ENCODE measurements at regions not wholly inside any gene's neighbourhood (a gene's known extent, or its start where the extent isn't known, plus 50 kb on each side); places are given as distances from the start of the nearest gene placed in this dataset.

DNA sequence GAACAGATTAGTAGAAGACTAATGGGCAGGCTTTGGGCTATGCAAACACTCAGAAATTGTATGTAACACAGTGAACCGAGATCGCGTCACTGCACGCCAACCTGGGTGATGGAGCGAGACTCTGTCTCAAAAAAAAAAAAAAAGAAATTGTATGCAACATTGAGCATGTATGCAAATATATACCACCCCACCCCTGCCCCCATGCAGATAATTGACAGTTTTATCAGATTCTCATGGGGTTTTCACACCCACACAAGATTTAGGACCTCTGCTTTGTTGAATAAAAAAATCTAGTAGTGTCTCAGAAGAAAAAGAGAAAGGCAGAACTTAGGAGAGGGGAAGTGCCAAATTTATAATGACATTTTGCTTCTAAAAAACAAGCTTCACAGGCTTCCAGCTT lies 131.6 kb upstream of the FN1 start:
- TF ChIP-seq, protein P1, sequence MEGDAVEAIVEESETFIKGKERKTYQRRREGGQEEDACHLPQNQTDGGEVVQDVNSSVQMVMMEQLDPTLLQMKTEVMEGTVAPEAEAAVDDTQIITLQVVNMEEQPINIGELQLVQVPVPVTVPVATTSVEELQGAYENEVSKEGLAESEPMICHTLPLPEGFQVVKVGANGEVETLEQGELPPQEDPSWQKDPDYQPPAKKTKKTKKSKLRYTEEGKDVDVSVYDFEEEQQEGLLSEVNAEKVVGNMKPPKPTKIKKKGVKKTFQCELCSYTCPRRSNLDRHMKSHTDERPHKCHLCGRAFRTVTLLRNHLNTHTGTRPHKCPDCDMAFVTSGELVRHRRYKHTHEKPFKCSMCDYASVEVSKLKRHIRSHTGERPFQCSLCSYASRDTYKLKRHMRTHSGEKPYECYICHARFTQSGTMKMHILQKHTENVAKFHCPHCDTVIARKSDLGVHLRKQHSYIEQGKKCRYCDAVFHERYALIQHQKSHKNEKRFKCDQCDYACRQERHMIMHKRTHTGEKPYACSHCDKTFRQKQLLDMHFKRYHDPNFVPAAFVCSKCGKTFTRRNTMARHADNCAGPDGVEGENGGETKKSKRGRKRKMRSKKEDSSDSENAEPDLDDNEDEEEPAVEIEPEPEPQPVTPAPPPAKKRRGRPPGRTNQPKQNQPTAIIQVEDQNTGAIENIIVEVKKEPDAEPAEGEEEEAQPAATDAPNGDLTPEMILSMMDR (IDR thresholded peaks at IDR 0.05; ENCODE audit: insufficient read depth, low read length) = no peak
- no peak for TF ChIP-seq POLR2AphosphoS5 (IDR thresholded peaks at IDR 0.05; ENCODE audit: low read depth)
- TF ChIP-seq, protein P2, sequence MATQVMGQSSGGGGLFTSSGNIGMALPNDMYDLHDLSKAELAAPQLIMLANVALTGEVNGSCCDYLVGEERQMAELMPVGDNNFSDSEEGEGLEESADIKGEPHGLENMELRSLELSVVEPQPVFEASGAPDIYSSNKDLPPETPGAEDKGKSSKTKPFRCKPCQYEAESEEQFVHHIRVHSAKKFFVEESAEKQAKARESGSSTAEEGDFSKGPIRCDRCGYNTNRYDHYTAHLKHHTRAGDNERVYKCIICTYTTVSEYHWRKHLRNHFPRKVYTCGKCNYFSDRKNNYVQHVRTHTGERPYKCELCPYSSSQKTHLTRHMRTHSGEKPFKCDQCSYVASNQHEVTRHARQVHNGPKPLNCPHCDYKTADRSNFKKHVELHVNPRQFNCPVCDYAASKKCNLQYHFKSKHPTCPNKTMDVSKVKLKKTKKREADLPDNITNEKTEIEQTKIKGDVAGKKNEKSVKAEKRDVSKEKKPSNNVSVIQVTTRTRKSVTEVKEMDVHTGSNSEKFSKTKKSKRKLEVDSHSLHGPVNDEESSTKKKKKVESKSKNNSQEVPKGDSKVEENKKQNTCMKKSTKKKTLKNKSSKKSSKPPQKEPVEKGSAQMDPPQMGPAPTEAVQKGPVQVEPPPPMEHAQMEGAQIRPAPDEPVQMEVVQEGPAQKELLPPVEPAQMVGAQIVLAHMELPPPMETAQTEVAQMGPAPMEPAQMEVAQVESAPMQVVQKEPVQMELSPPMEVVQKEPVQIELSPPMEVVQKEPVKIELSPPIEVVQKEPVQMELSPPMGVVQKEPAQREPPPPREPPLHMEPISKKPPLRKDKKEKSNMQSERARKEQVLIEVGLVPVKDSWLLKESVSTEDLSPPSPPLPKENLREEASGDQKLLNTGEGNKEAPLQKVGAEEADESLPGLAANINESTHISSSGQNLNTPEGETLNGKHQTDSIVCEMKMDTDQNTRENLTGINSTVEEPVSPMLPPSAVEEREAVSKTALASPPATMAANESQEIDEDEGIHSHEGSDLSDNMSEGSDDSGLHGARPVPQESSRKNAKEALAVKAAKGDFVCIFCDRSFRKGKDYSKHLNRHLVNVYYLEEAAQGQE (IDR thresholded peaks at IDR 0.05; ENCODE audit: insufficient replicate concordance, low read depth) = no peak

Measured in HL-60 (cell line).